Peyer's patch (tissue), 4 donors: ENCODE measurements at regions not wholly inside any gene's neighbourhood (a gene's known extent, or its start where the extent isn't known, plus 50 kb on each side); places are given as distances from the start of the nearest gene placed in this dataset.

ENCODE experiments used
- CTCF ChIP-seq, 6 experiments: fragments of 450-650 bp in 4 of 6; fragments of 200-600 bp in 2 of 6; sonication (generic) in 1 of 6; IDR thresholded peaks; one replicate each; pipeline ENCODE4 v1.5.1; 2017 to 2019; ENCODE audit warnings: antibody characterized with exemption in 6 of 6, mild to moderate bottlenecking in 3 of 6, moderate library complexity in 1 of 6
- POLR2A ChIP-seq, 2 donors: fragments of 450-650 bp; IDR thresholded peaks; one replicate each; pipeline ENCODE4 v1.5.1; 2017; ENCODE audit warnings: antibody characterized with exemption in 2 of 2, mild to moderate bottlenecking in 2 of 2, moderate library complexity in 2 of 2

GRCh38 chr16:87053016-87053982 is 263.9 kb downstream of the C16orf95 start:
- no peak for TF ChIP-seq CTCF (IDR thresholded peaks at IDR 0.05)
- no peak for TF ChIP-seq POLR2A (IDR thresholded peaks at IDR 0.05)
